ENCODE measurements at regions not wholly inside any gene's neighbourhood (a gene's known extent, or its start where the extent isn't known, plus 50 kb on each side); places are given as distances from the start of the nearest gene placed in this dataset.

- no peaks in the 10 kb centered on the region for H3K4me1 Mint-ChIP-seq
- DNase-seq = no peak
- H3K4me3 Mint-ChIP-seq = no peak overlapping the region
- H3K27me3 Mint-ChIP-seq (ENCODE audit: low read depth, poor library complexity) = no peaks in the 10 kb centered on the region
- no peak for TF ChIP-seq CTCF (IDR thresholded peaks at IDR 0.05)
- H3K27ac Mint-ChIP-seq = no peak overlapping the region
- no peaks in the 10 kb centered on the region for H3K36me3 Mint-ChIP-seq (ENCODE audit: low read depth)
- no peaks in the 10 kb centered on the region for H3K9me3 Mint-ChIP-seq
Measured at GRCh38 chr7:124397134-124397533, 364.3 kb upstream of the TMEM229A start.

GRCh38 chr7:124390301-124390700, 357.4 kb upstream of the TMEM229A start:
- no peaks in the 10 kb centered on the region for H3K9me3 Mint-ChIP-seq
- no peak overlapping the region for H3K27ac Mint-ChIP-seq
- H3K4me3 Mint-ChIP-seq = no peak overlapping the region
- no peak for TF ChIP-seq CTCF (IDR thresholded peaks at IDR 0.05)
- no peaks in the 10 kb centered on the region for H3K4me1 Mint-ChIP-seq
- no peaks in the 10 kb centered on the region for H3K36me3 Mint-ChIP-seq (ENCODE audit: low read depth)
- no peaks in the 10 kb centered on the region for H3K27me3 Mint-ChIP-seq (ENCODE audit: low read depth, poor library complexity)
- DNase-seq = no peak

- no peaks in the 10 kb centered on the region for H3K36me3 Mint-ChIP-seq (ENCODE audit: low read depth)
- no peaks in the 10 kb centered on the region for H3K27me3 Mint-ChIP-seq (ENCODE audit: low read depth, poor library complexity)
- no peak overlapping the region for H3K4me3 Mint-ChIP-seq
- H3K4me1 Mint-ChIP-seq = no peaks in the 10 kb centered on the region
- H3K9me3 Mint-ChIP-seq = no peaks in the 10 kb centered on the region
- DNase-seq = no peak
- no peak overlapping the region for H3K27ac Mint-ChIP-seq
- TF ChIP-seq CTCF (IDR thresholded peaks at IDR 0.05) = no peak
Measured at GRCh38 chr7:124388751-124389150, 355.9 kb upstream of the TMEM229A start.

- Mint-ChIP-seq H3K36me3 (ENCODE audit: low read depth) (no peaks in the 10 kb centered on the region), H3K4me3 (no peak overlapping the region), H3K27ac (no peak overlapping the region), H3K9me3 (no peaks in the 10 kb centered on the region), H3K4me1 (no peaks in the 10 kb centered on the region), H3K27me3 (ENCODE audit: low read depth, poor library complexity) (no peaks in the 10 kb centered on the region)
- no peak for DNase-seq
- TF ChIP-seq CTCF (IDR thresholded peaks at IDR 0.05) = no peak
Measured at GRCh38 chr7:124387056-124387455, 354.2 kb upstream of the TMEM229A start.

- H3K27me3 Mint-ChIP-seq (ENCODE audit: low read depth, poor library complexity) = no peaks in the 10 kb centered on the region
- no peaks in the 10 kb centered on the region for H3K9me3 Mint-ChIP-seq
- TF ChIP-seq CTCF (IDR thresholded peaks at IDR 0.05) = no peak
- H3K4me1 Mint-ChIP-seq = no peaks in the 10 kb centered on the region
- no peak overlapping the region for H3K27ac Mint-ChIP-seq
- H3K36me3 Mint-ChIP-seq (ENCODE audit: low read depth) = no peaks in the 10 kb centered on the region
- DNase-seq = no peak
- no peak overlapping the region for H3K4me3 Mint-ChIP-seq
Measured at GRCh38 chr7:124379296-124379695, 346.4 kb upstream of the TMEM229A start.

GRCh38 chr7:124376111-124376510, 343.2 kb upstream of the TMEM229A start:
- TF ChIP-seq CTCF (IDR thresholded peaks at IDR 0.05) = no peak
- Mint-ChIP-seq H3K4me1 (no peaks in the 10 kb centered on the region), H3K4me3 (no peak overlapping the region), H3K9me3 (no peaks in the 10 kb centered on the region), H3K27ac (no peak overlapping the region), H3K36me3 (ENCODE audit: low read depth) (no peaks in the 10 kb centered on the region), H3K27me3 (ENCODE audit: low read depth, poor library complexity) (no peaks in the 10 kb centered on the region)
- DNase-seq = no peak
